GM18873 (cell line): ENCODE measurements at regions not wholly inside any gene's neighbourhood (a gene's known extent, or its start where the extent isn't known, plus 50 kb on each side); places are given as distances from the start of the nearest gene placed in this dataset.
"Not testable (repeated sequence)": the region's sequence is repeated elsewhere in the genome, so short reads cannot be mapped to it uniquely, and the experiment has no call there.

Experiments
- ATAC-seq: cut with Tn5 transposase; IDR thresholded peaks from one replicate; pipeline ENCODE4 v1.9.1; 2021; ENCODE audit warnings: mild to moderate bottlenecking, moderate library complexity, moderate number of reproducible peaks; ENCODE audit not compliant: unreplicated experiment, low FRiP score

DNA sequence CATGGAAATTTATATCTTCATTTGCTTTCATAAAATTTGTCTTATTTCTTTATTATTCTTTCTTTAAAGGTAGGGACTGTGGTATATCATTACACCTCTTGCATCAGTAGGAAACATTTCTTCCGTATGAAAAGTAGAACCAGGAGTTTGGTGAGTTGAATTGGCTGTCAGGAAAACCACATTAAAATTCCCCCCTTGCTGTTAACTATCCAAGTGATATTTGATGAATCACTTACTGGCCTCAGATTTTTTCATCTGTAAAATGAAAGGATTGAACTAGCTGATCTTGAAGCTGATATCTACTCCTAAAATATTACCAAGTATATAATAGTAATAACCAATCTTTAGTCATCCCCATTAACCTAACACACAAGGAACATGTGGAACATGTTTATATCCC lies 460.9 kb downstream of the GJA1 start:
- no peak for ATAC-seq

DNA sequence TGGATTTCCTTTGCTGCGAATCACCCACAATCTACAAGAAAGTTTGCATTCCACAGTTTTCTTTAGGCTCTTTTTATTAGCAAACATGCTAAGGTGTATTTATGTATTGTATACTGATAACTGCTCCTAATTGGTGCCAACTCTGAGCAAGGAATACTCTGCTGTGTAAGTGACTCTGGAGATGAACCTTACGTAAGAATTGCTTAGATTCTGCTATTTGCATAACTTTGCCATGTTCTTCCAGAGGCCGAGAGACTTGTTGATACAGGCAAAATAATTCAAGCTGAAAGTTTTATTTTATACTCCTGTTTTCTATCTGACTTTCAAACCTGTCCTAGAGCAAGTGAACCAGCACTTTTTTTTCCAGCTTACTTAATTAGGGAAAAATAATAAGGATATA lies 461.3 kb downstream of the GJA1 start:
- no peak for ATAC-seq

- no peak for ATAC-seq
Observed at GRCh38 chr6:121897337-121897760, 461.9 kb downstream of the GJA1 start.

- ATAC-seq = no peak
Observed at GRCh38 chr6:121901432-121901831, 466.0 kb downstream of the GJA1 start.

DNA sequence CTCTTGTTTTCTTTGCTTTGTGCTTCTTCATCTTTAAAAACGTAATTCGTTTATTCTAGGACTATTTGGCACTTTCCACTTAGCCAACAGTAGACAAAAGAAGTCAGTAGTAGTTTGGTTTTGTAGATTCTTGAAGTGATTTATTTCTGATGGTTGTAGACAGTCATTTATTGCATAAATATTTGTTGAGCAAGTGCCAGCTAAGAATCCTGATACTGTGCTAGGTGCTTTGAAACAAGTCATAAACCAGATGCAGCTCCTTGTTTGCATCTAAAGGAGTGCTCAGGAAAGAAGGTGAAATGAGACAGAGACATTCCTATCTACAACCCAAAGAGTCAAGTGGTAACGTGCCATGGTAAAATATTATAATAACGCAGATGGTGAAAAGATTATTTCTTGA lies 469.1 kb downstream of the GJA1 start:
- ATAC-seq = no peak

DNA sequence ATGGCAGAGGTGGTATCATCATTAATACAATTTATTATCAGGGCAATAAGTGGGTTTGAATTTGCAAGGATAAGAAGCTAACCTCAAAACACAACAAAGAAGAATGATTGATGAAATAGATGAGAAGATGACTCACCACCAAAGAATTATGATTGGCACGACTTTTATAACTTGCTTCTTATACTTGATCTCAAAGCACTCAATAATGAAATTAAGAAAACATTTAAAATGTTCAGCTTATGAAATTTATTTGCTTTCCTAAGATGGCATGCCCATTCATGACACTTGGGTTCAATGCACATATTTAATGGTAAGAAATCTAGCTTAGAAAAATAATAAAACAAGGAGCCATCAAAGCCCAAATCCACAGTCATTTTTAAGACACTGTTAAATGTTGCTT lies 477.5 kb downstream of the GJA1 start:
- no peak for ATAC-seq

GRCh38 chr6:121917263-121917829 lies 481.9 kb downstream of the GJA1 start:
- ATAC-seq = no peak

GRCh38 chr6:121917834-121918559 lies 481.5 kb upstream of the HSF2 start:
- ATAC-seq = no peak

GRCh38 chr6:121920616-121921015 lies 478.8 kb upstream of the HSF2 start:
- no peak for ATAC-seq

DNA sequence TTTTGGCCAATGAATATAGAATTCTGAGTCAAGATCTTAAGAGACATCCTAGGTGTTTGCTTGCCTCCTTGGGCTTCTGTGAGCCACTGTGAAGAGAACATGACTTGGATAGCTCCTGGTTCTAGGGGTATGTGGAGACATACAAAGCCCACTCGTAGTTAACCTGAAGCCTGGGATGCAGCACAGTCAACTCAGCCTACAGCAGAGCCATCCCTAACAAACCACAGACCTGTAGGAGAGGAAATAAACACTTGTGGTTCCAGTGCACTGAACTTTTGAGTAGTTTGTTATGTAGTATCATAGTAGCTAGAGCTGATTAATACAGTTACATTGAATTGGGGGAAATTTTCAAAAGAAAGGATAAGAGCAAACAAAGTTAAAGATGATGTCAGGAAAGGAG lies 474.4 kb upstream of the HSF2 start:
- no peak for ATAC-seq

GRCh38 chr6:121925534-121926255 lies 473.8 kb upstream of the HSF2 start:
- ATAC-seq = no peak

GRCh38 chr6:121929301-121929700 lies 470.2 kb upstream of the HSF2 start:
- ATAC-seq = no peak

- ATAC-seq = no peak
Observed at GRCh38 chr6:121932076-121932991, 467.1 kb upstream of the HSF2 start.

- no peak for ATAC-seq
Observed at GRCh38 chr6:121934451-121934850, 465.0 kb upstream of the HSF2 start.

DNA sequence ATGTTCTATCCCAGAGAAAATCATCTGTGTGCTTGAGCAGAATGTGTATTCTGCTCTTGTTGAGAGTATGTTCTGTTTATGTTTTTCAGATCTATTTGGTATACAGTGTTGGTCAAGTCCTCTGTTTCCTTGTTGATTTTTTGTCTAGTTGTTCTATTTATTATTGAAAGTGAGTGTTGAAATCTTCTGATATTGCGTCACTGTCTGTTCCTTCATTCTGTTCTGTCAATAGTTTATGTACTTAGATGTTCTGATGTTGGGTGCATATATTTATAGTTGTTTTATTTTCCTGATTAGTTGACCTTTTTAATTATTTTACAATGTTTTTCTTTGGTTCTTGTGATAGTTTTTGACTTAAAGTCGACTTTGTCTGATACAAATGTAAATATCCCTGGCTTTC lies 458.7 kb upstream of the HSF2 start:
- no peak for ATAC-seq

- no peak for ATAC-seq
Observed at GRCh38 chr6:121944354-121944753, 455.1 kb upstream of the HSF2 start.

GRCh38 chr6:121951123-121951522 lies 448.3 kb upstream of the HSF2 start:
- no peak for ATAC-seq

DNA sequence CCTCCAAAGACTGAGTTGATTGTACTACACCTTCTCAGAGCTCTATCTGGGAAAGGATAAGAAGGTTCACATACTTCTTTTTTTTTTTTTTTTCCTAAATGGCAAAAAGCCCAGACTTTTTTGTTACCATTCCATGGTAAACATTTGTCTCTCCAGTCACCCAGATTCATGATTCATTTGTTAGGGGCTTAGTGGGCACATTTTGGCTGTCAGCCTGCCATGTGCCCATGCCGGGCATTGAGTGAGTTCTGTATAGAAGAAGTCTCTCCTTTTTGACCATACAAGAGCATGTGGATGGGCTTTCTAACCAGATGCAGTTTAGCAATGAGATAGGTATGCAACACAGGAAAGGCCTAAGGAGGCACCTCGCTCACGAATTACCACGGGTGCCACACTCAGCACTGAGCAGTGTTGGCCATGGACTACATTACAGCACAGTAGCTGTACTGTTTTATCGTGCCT lies 447.5 kb upstream of the HSF2 start:
- no peak for ATAC-seq

- ATAC-seq = not testable (repeated sequence)
Observed at GRCh38 chr6:121955401-121955800, 444.1 kb upstream of the HSF2 start.

DNA sequence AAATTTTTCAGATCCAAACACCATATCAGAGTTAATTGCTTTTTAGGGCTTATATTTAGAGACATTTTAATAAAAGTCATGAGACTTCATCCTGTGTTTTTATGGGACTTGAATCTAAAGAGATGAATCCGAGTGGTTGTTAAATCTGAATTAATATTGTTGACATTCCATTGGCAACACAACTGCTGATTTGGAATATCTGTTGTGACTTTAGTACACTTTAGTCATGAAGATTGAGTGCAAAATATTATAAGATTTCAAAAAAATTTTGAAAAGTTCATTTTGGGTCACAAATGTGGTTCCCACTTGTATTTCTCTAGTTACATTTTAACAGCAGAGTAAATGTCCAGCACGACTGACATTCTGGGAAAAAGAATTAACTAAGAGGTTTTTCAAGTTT lies 442.7 kb upstream of the HSF2 start:
- ATAC-seq = no peak

DNA sequence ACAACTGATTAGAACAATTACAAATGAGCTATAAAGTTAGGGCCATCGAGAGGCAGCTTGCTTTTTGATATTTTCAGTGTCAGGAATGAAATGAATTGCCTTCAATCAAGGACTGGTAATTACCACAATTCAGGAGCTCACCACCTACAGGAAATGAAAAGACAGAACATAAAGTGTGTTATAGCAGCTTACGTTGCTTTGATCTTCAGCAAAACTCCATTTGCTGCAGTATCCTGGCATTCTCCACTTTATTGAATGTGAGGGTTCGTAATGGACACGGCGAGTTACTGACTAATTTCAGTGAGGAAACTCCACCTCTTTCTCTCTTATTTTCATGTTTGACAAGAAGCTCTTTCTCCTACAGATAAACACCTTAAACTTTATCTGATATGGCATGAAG lies 440.0 kb upstream of the HSF2 start:
- ATAC-seq = no peak
